HepG2 (cell line): ENCODE measurements at regions not wholly inside any gene's neighbourhood (a gene's known extent, or its start where the extent isn't known, plus 50 kb on each side); places are given as distances from the start of the nearest gene placed in this dataset.

Experiments
- ATRX ChIP-seq: sonication (generic); formaldehyde crosslinking; IDR thresholded peaks from 2 replicates; pipeline ENCODE4 v1.4.0; 2020; ENCODE audit warnings: missing genetic modification reagents, borderline replicate concordance
- BRCA1 ChIP-seq: sonication (generic); formaldehyde crosslinking; IDR thresholded peaks from 2 replicates; pipeline ENCODE4 v1.4.0; 2020; ENCODE audit warnings: missing genetic modification reagents
- CHCHD3 ChIP-seq: sonication (generic); formaldehyde crosslinking; IDR thresholded peaks from 2 replicates; pipeline ENCODE4 v1.8.0; 2022; ENCODE audit warnings: mild to moderate bottlenecking, missing genetic modification reagents, moderate library complexity
- CHD2 ChIP-seq: IDR thresholded peaks from 2 replicates; pipeline ENCODE4 v1.6.1; 2011; ENCODE audit warnings: low read depth, low read length, improper control_type of control experiment
- E2F2 ChIP-seq: sonication (generic); formaldehyde crosslinking; IDR thresholded peaks from 2 replicates; pipeline ENCODE4 v1.4.0; 2020; ENCODE audit warnings: missing genetic modification reagents, borderline replicate concordance
- ELF3 ChIP-seq: IDR thresholded peaks from 2 replicates; pipeline ENCODE4 v1.6.1; 2016; ENCODE audit warnings: missing genetic modification reagents, missing compliant biosample characterization
- ELF4 ChIP-seq: sonication (generic); formaldehyde crosslinking; IDR thresholded peaks from 2 replicates; pipeline ENCODE4 v1.5.0; 2020; ENCODE audit warnings: missing genetic modification reagents, mild to moderate bottlenecking, moderate library complexity, borderline replicate concordance
- ETV6 ChIP-seq: sonication (generic); formaldehyde crosslinking; conservative IDR thresholded peaks from 2 replicates; pipeline ENCODE4 v1.4.0; 2020; ENCODE audit warnings: missing genetic modification reagents
- FLYWCH1 ChIP-seq: sonication (generic); formaldehyde crosslinking; IDR thresholded peaks from 2 replicates; pipeline ENCODE4 v1.8.1; 2023; ENCODE audit warnings: mild to moderate bottlenecking, missing genetic modification reagents
- HNRNPK ChIP-seq: fragments of 200-400 bp; formaldehyde crosslinking; IDR thresholded peaks from 2 replicates; pipeline ENCODE4 v1.6.1; 2018; ENCODE audit warnings: low read length, low read depth, moderate library complexity, mild to moderate bottlenecking; ENCODE audit not compliant: poor library complexity, severe bottlenecking
- JARID2 ChIP-seq: sonication (generic); formaldehyde crosslinking; IDR thresholded peaks from 2 replicates; pipeline ENCODE4 v1.8.1; 2023; ENCODE audit warnings: missing genetic modification reagents, inconsistent platforms; ENCODE audit not compliant: insufficient replicate concordance
- KLF12 ChIP-seq: sonication (generic); formaldehyde crosslinking; IDR thresholded peaks from 2 replicates; pipeline ENCODE4 v1.4.0; 2020; ENCODE audit warnings: missing genetic modification reagents, borderline replicate concordance
- KLF16 ChIP-seq, 2 experiments: sonication (generic) in 1 of 2; formaldehyde crosslinking in 1 of 2; IDR thresholded peaks; 2 replicates each; pipeline versions ENCODE4 v1.6.1 to v1.8.0; 2016 to 2023; ENCODE audit warnings: missing genetic modification reagents in 2 of 2, missing compliant biosample characterization in 1 of 2
- MAX ChIP-seq: IDR thresholded peaks from 2 replicates; pipeline ENCODE4 v1.6.1; 2012; ENCODE audit warnings: inconsistent platforms
- MED13 ChIP-seq: sonication (generic); formaldehyde crosslinking; IDR thresholded peaks from 2 replicates; pipeline ENCODE4 v1.5.0; 2020; ENCODE audit warnings: missing genetic modification reagents
- MEF2D ChIP-seq: sonication (generic); formaldehyde crosslinking; IDR thresholded peaks from 2 replicates; pipeline ENCODE4 v1.5.1; 2020; ENCODE audit warnings: mild to moderate bottlenecking, missing genetic modification reagents
- MIXL1 ChIP-seq: IDR thresholded peaks from 2 replicates; pipeline ENCODE4 v1.6.1; 2016
- MZF1 ChIP-seq: sonication (generic); formaldehyde crosslinking; IDR thresholded peaks from 2 replicates; pipeline ENCODE4 v1.8.1; 2023; ENCODE audit warnings: mild to moderate bottlenecking, missing genetic modification reagents, borderline replicate concordance
- NFKBIZ ChIP-seq: IDR thresholded peaks from 2 replicates; pipeline ENCODE4 v1.6.1; 2018; ENCODE audit warnings: missing genetic modification reagents, missing compliant biosample characterization
- PAX8 ChIP-seq: sonication (generic); formaldehyde crosslinking; IDR thresholded peaks from 2 replicates; pipeline ENCODE4 v1.8.0; 2022; ENCODE audit warnings: mild to moderate bottlenecking, missing genetic modification reagents, borderline replicate concordance
- REL ChIP-seq: sonication (generic); formaldehyde crosslinking; conservative IDR thresholded peaks from 2 replicates; pipeline ENCODE4 v1.8.0; 2022; ENCODE audit warnings: mild to moderate bottlenecking, missing genetic modification reagents, moderate library complexity
- RFX3 ChIP-seq: IDR thresholded peaks from 2 replicates; pipeline ENCODE4 v1.6.1; 2016; ENCODE audit warnings: missing biosample characterization, missing genetic modification reagents
- RFX5 ChIP-seq: IDR thresholded peaks from 2 replicates; pipeline ENCODE4 v1.6.1; 2011; ENCODE audit warnings: low read depth, low read length, improper control_type of control experiment
- SYNCRIP ChIP-seq: fragments of 200-400 bp; formaldehyde crosslinking; IDR thresholded peaks from 2 replicates; pipeline ENCODE4 v1.6.1; 2018; ENCODE audit warnings: mild to moderate bottlenecking, low read depth, low read length; ENCODE audit not compliant: insufficient read depth
- TBP ChIP-seq: sonication (generic); formaldehyde crosslinking; IDR thresholded peaks from 2 replicates; pipeline ENCODE4 v1.5.0; 2020; ENCODE audit warnings: missing genetic modification reagents
- TBX2 ChIP-seq: sonication (generic); formaldehyde crosslinking; IDR thresholded peaks from 2 replicates; pipeline ENCODE4 v1.5.0; 2020; ENCODE audit warnings: missing genetic modification reagents, mild to moderate bottlenecking, borderline replicate concordance
- ZFP36L1 ChIP-seq: sonication (generic); formaldehyde crosslinking; IDR thresholded peaks from 2 replicates; pipeline ENCODE4 v1.8.0; 2022; ENCODE audit warnings: mild to moderate bottlenecking, missing genetic modification reagents, moderate library complexity
- ZKSCAN5 ChIP-seq: sonication (generic); formaldehyde crosslinking; IDR thresholded peaks from 2 replicates; pipeline ENCODE4 v1.5.1; 2020; ENCODE audit warnings: mild to moderate bottlenecking, missing genetic modification reagents
- ZNF225 ChIP-seq: sonication (generic); formaldehyde crosslinking; IDR thresholded peaks from 2 replicates; pipeline ENCODE4 v1.4.0; 2020; ENCODE audit warnings: mild to moderate bottlenecking, missing genetic modification reagents
- ZNF317 ChIP-seq: sonication (generic); formaldehyde crosslinking; IDR thresholded peaks from 2 replicates; pipeline ENCODE4 v1.5.0; 2020; ENCODE audit warnings: mild to moderate bottlenecking, missing genetic modification reagents
- ZNF44 ChIP-seq: sonication (generic); formaldehyde crosslinking; IDR thresholded peaks from 2 replicates; pipeline ENCODE4 v1.5.1; 2020; ENCODE audit warnings: mild to moderate bottlenecking, missing genetic modification reagents
- ZNF546 ChIP-seq: sonication (generic); formaldehyde crosslinking; conservative IDR thresholded peaks from 2 replicates; pipeline ENCODE4 v1.8.1; 2023; ENCODE audit warnings: mild to moderate bottlenecking, missing genetic modification reagents

DNA sequence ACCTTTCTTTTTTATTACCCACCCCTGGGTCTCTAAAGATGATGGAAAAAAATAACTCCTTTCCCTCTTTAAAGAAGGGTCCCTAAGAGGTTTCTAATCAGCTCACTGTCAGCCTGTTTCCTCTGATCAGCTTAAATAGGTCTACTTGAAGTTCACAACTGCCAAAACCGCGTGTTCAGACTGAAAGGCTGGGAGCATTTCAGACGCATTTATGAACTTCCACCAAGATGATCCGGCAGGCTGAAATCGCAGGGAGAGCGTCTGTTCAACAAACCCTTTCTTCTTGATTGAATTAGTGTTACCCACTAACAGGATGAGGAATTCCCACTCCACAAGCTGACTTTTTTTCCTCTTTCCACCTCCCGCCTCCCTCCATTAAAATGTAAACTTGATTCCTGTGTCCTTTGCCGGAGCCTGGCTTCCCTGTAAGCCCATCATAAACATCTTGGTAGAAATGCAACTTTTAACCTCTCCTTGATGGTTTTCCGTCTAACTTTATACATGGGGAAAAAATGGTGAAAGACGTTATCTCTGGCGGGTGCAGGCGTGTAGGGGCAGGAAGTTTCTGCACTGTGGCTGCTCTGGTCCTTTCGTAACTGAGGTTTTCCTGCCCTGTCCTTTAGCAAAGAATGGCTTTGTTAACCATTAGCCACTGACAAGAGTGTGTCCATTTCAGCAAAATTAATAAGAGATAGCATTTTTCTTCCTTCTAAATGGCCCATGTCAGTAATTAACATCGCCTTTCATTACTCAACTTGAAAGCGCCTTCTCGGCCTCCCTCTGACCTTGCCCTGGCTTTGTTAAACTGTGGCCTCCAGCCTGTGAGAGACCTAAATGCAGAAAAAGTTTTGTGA, 130.7 kb downstream of the BAMBI start (continued):
- TF ChIP-seq HNRNPK (no peak), NFKBIZ (0 out of 2 replicates have a peak, but pooled peaks have one; percentile 14), ATRX (no peak), MZF1 (no peak), KLF16 (CRISPR knock-in tag; IDR thresholded peaks at IDR 0.05) (0 out of 4 replicates have a peak, but pooled peaks of 1 of the 2 experiments have one; percentile 26), CHD2 (no peak), TBX2 (CRISPR knock-in tag) (peak; percentile 77), MED13 (no peak), MAX (0 out of 2 replicates have a peak, but pooled peaks have one; percentile 14), KLF12 (CRISPR knock-in tag) (no peak), ZNF44 (no peak), ZKSCAN5 (CRISPR knock-in tag) (no peak), ELF3 (0 out of 2 replicates have a peak, but pooled peaks have one; percentile 49), TBP (CRISPR knock-in tag) (no peak), MIXL1 (CRISPR knock-in tag) (peak; percentile 48; the same call in 1 of the 2 replicates), SYNCRIP (no peak), JARID2 (no peak), RFX5 (no peak), RFX3 (CRISPR knock-in tag) (no peak), ETV6 (no peak), ZNF225 (CRISPR knock-in tag) (no peak), BRCA1 (CRISPR knock-in tag) (no peak), FLYWCH1 (no peak), CHCHD3 (CRISPR knock-in tag) (no peak), PAX8 (no peak), ELF4 (no peak), E2F2 (no peak), REL (CRISPR knock-in tag) (no peak), ZFP36L1 (CRISPR knock-in tag) (no peak), ZNF317 (CRISPR knock-in tag) (peak; percentile 45; the same call in 1 of the 2 replicates), ZNF546 (CRISPR knock-in tag) (no peak), MEF2D (CRISPR knock-in tag) (no peak)
